Activated naive CD4-positive, alpha-beta T cell treated with anti-CD3 and anti-CD28 coated beads, Interleukin-2, amount 10 ng/mL, durations not matched to agents 7 days and 5 days (primary cell): ENCODE measurements at regions not wholly inside any gene's neighbourhood (a gene's known extent, or its start where the extent isn't known, plus 50 kb on each side); places are given as distances from the start of the nearest gene placed in this dataset.

Source experiments
- CTCF ChIA-PET: fragments of 350-600 bp; sonication (Branson Sonifier 250); formaldehyde crosslinking; loops from one replicate; lab custom pipeline; 2021; ENCODE audit warnings: antibody characterized with exemption; lab: Charles Lee
- DNase-seq: peaks from one replicate; pipeline ENCODE4 v3.0.0-alpha.2; 2020
- H3K27ac Mint-ChIP-seq: one replicate; pipeline ENCODE4 v1.8.0; 2021; ENCODE audit warnings: mild to moderate bottlenecking, moderate library complexity, mixed read lengths
- H3K27me3 Mint-ChIP-seq: one replicate; pipeline ENCODE4 v1.8.0; 2021; ENCODE audit warnings: mild to moderate bottlenecking, mixed read lengths
- H3K36me3 Mint-ChIP-seq: one replicate; pipeline ENCODE4 v1.8.0; 2021; ENCODE audit warnings: mixed read lengths
- H3K4me1 Mint-ChIP-seq: one replicate; pipeline ENCODE4 v1.8.0; 2021; ENCODE audit warnings: mixed read lengths
- H3K4me3 Mint-ChIP-seq: one replicate; pipeline ENCODE4 v1.8.0; 2021; ENCODE audit warnings: mild to moderate bottlenecking, moderate library complexity, mixed read lengths
- H3K9me3 Mint-ChIP-seq: one replicate; pipeline ENCODE4 v1.8.0; 2021; ENCODE audit warnings: mixed read lengths

GRCh38 chr12:127414636-127415035 lies 852.3 kb upstream of the TMEM132C start:
- no peak overlapping the region for H3K4me3 Mint-ChIP-seq
- H3K27ac Mint-ChIP-seq: no peak overlapping the region
- no peaks in the 10 kb centered on the region for H3K4me1 Mint-ChIP-seq
- H3K9me3 Mint-ChIP-seq: peaks cover 19% of the 10 kb centered on the region
- no peaks in the 10 kb centered on the region for H3K27me3 Mint-ChIP-seq
- CTCF ChIA-PET: no interaction called here
- DNase-seq: no peak
- no peaks in the 10 kb centered on the region for H3K36me3 Mint-ChIP-seq

DNA sequence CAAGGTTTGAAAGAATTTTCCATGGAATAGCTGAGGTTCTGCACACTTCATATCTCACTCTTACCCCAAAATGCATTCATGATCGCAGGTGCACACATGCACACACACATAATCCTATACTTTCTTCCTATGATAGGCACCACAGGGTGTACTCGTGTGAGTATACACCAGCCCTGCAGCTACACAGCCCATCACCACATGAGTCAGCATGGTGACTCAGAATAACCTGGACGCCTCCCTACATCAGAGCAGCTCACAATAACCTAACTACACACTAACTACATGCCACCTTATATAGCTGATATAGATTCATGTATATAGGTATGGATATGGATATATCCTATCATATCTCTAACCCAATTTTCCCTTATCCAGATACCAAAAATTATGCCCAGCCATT lies 850.2 kb upstream of the TMEM132C start:
- H3K27ac Mint-ChIP-seq: no peak overlapping the region
- CTCF ChIA-PET: no interaction called here
- peaks cover 20% of the 10 kb centered on the region for H3K9me3 Mint-ChIP-seq
- no peak overlapping the region for H3K4me3 Mint-ChIP-seq
- no peak for DNase-seq
- no peaks in the 10 kb centered on the region for H3K27me3 Mint-ChIP-seq
- H3K4me1 Mint-ChIP-seq: no peaks in the 10 kb centered on the region
- no peaks in the 10 kb centered on the region for H3K36me3 Mint-ChIP-seq

- no peaks in the 10 kb centered on the region for H3K27me3 Mint-ChIP-seq
- CTCF ChIA-PET: interaction anchor here (2.0 kb wide), 1 partner anchor 38 kb away, joined by 5 read pairs; no protein-coding TSS in a partner anchor
Observed at GRCh38 chr12:127419111-127419510, 847.9 kb upstream of the TMEM132C start.

DNA sequence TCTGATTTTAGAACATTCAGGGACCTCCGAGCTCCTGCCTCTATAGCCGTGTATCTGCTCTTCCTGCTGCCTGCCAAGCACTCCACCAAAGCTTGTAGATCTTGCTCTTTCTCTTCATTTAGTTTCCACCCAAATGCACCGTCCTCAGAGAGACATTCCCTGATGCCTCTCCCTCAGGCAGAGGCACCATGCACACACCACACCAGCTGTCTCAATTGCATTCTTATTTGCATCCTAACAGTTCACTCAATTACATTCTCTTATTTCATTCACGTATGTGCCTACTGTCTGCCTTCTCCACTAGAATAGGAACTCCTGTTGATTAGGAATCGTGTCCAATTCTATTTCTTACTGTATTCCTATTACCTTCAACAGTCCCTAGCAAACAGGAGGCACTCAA lies 845.4 kb upstream of the TMEM132C start:
- no peak for DNase-seq
- Mint-ChIP-seq H3K4me3 (no peak overlapping the region), H3K27ac (no peak overlapping the region), H3K36me3 (no peaks in the 10 kb centered on the region), H3K27me3 (peaks cover 3% of the 10 kb centered on the region), H3K9me3 (peaks cover 20% of the 10 kb centered on the region), H3K4me1 (no peaks in the 10 kb centered on the region)
- CTCF ChIA-PET: no interaction called here

More at GRCh38 chr12:127419111-127419510, 847.9 kb upstream of the TMEM132C start:
- Mint-ChIP-seq H3K4me3 (no peak overlapping the region), H3K9me3 (peaks cover 20% of the 10 kb centered on the region), H3K4me1 (no peaks in the 10 kb centered on the region), H3K27ac (no peak overlapping the region), H3K36me3 (no peaks in the 10 kb centered on the region)
- no peak for DNase-seq

- Mint-ChIP-seq H3K27ac (no peak overlapping the region), H3K9me3 (peaks cover 9% of the 10 kb centered on the region), H3K4me3 (no peak overlapping the region), H3K36me3 (no peaks in the 10 kb centered on the region), H3K4me1 (no peaks in the 10 kb centered on the region), H3K27me3 (peaks cover 3% of the 10 kb centered on the region)
- CTCF ChIA-PET: no interaction called here
- no peak for DNase-seq
Observed at GRCh38 chr12:127422935-127423566, 843.9 kb upstream of the TMEM132C start.

DNA sequence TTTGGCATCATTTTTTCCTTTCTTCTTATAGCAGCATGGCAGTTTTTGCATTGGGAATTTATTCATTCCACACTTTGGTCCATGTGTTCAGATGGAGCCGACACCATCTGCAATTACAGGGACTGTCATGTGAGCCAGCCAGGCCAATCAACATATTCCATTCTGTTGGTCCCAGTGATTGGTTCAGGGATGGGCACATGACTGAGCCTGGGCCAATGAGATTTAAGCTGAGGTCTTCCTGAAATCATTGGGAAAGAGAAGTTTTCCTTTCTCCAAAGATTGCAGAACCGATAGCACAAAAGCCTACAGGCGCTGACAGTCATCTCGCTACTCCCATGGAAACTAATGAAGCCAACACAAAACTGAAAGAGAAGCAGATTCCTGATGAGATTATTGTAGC lies 841.5 kb upstream of the TMEM132C start:
- Mint-ChIP-seq H3K27ac (no peak overlapping the region), H3K4me3 (no peak overlapping the region), H3K27me3 (peaks cover 3% of the 10 kb centered on the region), H3K9me3 (peaks cover 3% of the 10 kb centered on the region), H3K36me3 (no peaks in the 10 kb centered on the region), H3K4me1 (no peaks in the 10 kb centered on the region)
- CTCF ChIA-PET: no interaction called here
- DNase-seq: no peak

- no peak overlapping the region for H3K27ac Mint-ChIP-seq
- CTCF ChIA-PET: no interaction called here
- H3K27me3 Mint-ChIP-seq: peaks cover 3% of the 10 kb centered on the region
- H3K4me3 Mint-ChIP-seq: no peak overlapping the region
- no peaks in the 10 kb centered on the region for H3K36me3 Mint-ChIP-seq
- H3K4me1 Mint-ChIP-seq: no peaks in the 10 kb centered on the region
- no peak for DNase-seq
- no peaks in the 10 kb centered on the region for H3K9me3 Mint-ChIP-seq
Observed at GRCh38 chr12:127428420-127428819, 838.5 kb upstream of the TMEM132C start.

DNA sequence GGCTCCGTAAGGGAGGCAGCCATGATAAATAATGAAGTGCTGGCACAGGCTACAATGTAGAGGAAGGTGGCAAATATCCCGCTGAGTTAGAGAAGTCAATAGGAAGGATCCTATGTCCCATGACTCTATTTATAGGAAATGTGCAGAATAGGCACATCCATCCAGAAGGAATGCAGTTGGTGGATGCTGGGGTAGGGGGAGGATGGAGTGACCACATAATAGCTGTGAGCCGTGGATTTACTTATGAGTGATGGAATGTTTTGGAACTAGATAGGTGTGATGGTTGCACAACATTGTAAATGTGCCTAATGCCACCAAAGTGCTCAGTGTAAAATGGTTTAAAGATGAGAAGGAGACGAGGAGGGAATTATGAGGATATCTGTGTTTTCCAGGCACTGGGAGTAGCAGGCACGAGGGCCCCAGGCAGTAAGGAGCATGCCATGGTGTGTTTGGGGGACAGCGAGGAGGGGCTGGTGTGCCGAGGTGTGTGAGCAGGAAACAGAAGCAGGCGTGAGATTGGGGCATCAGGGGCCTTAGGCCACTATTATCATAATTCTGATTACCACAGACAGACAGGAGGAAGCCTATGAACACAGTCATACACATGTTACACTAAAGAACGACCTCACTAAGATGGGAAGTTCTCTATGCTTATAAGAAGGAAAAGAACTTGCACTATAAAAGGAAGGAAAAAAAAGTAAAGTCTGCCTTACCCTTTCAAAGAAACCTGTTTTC lies 837.3 kb upstream of the TMEM132C start:
- H3K4me3 Mint-ChIP-seq: no peak overlapping the region
- CTCF ChIA-PET: no interaction called here

GRCh38 chr12:127430401-127430800 lies 836.6 kb upstream of the TMEM132C start:
- no peaks in the 10 kb centered on the region for H3K4me1 Mint-ChIP-seq
- H3K9me3 Mint-ChIP-seq: no peaks in the 10 kb centered on the region
- CTCF ChIA-PET: no interaction called here
- no peak overlapping the region for H3K27ac Mint-ChIP-seq
- H3K36me3 Mint-ChIP-seq: no peaks in the 10 kb centered on the region
- H3K27me3 Mint-ChIP-seq: peaks cover 3% of the 10 kb centered on the region
- H3K4me3 Mint-ChIP-seq: no peak overlapping the region
- no peak for DNase-seq

More for the DNA sequence above, 837.3 kb upstream of the TMEM132C start:
- H3K9me3 Mint-ChIP-seq: no peaks in the 10 kb centered on the region
- no peak for DNase-seq
- H3K4me1 Mint-ChIP-seq: no peaks in the 10 kb centered on the region
- no peaks in the 10 kb centered on the region for H3K36me3 Mint-ChIP-seq
- H3K27me3 Mint-ChIP-seq: peaks cover 3% of the 10 kb centered on the region
- H3K27ac Mint-ChIP-seq: no peak overlapping the region

DNA sequence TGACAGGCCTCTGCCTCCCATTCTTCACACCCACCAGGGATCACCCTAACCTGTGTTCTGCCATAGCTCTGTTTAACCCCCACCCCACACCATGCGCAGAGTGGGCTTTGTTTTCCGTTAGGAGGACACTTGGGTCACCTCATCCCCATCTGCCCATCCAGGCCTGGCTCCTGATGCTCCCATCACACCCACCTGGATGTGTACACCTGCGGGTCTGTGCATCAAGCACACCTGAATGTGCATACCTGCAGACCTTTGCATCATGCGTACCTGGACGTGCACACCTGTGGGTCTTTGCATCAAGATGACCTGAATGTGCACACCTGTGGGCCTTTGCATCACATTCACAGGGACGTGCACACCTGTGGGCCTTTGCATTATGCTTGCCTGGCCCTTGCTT lies 835.8 kb upstream of the TMEM132C start:
- H3K36me3 Mint-ChIP-seq: no peaks in the 10 kb centered on the region
- no peak overlapping the region for H3K27ac Mint-ChIP-seq
- H3K9me3 Mint-ChIP-seq: no peaks in the 10 kb centered on the region
- CTCF ChIA-PET: no interaction called here
- no peak overlapping the region for H3K4me3 Mint-ChIP-seq
- no peak for DNase-seq
- H3K4me1 Mint-ChIP-seq: no peaks in the 10 kb centered on the region
- peaks cover under 1% of the 10 kb centered on the region for H3K27me3 Mint-ChIP-seq

DNA sequence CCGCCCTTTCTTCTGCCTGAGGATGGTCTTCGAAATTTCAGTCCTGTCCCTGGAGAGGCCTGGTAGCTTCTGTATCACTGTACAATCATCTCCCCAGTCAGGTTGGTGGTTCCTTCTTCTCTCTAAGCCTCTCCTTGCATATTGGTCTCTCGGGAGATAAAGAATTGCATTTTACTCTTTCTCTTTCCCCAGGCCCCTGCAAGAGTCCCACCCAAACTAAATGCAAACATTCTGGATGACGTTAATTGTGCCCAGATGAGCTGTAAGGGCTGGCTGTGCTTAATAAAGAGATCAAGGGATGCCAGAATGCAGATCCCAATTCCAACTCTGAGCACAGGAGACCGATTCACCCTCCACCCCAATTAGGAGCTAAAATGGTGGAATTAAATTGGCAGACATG lies 835.4 kb upstream of the TMEM132C start:
- H3K4me3 Mint-ChIP-seq: no peak overlapping the region
- no peaks in the 10 kb centered on the region for H3K9me3 Mint-ChIP-seq
- H3K4me1 Mint-ChIP-seq: no peaks in the 10 kb centered on the region
- H3K36me3 Mint-ChIP-seq: no peaks in the 10 kb centered on the region
- CTCF ChIA-PET: no interaction called here
- no peak for DNase-seq
- H3K27ac Mint-ChIP-seq: no peak overlapping the region
- no peaks in the 10 kb centered on the region for H3K27me3 Mint-ChIP-seq

DNA sequence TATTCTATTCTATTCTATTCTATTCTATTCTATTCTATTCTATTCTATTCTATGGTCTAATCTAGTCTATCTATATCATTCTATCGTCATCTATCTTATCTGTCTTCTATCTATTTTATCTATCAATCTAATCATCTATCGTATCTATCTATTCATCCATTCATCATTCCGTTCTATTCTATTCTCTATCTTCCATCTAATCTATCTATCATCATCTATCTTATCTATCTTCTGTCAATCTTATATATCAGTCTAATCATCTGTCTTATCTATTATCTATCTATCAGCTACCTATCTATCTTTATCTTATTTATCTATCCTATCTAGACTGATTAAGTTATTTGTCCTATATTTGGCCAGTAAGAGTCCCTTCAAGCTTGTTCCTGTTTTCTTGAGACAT lies 831.5 kb upstream of the TMEM132C start:
- H3K4me3 Mint-ChIP-seq: no peak overlapping the region
- no peaks in the 10 kb centered on the region for H3K27me3 Mint-ChIP-seq
- no peak overlapping the region for H3K27ac Mint-ChIP-seq
- no peaks in the 10 kb centered on the region for H3K4me1 Mint-ChIP-seq
- no peak for DNase-seq
- CTCF ChIA-PET: no interaction called here
- H3K36me3 Mint-ChIP-seq: no peaks in the 10 kb centered on the region
- peaks cover 14% of the 10 kb centered on the region for H3K9me3 Mint-ChIP-seq

DNA sequence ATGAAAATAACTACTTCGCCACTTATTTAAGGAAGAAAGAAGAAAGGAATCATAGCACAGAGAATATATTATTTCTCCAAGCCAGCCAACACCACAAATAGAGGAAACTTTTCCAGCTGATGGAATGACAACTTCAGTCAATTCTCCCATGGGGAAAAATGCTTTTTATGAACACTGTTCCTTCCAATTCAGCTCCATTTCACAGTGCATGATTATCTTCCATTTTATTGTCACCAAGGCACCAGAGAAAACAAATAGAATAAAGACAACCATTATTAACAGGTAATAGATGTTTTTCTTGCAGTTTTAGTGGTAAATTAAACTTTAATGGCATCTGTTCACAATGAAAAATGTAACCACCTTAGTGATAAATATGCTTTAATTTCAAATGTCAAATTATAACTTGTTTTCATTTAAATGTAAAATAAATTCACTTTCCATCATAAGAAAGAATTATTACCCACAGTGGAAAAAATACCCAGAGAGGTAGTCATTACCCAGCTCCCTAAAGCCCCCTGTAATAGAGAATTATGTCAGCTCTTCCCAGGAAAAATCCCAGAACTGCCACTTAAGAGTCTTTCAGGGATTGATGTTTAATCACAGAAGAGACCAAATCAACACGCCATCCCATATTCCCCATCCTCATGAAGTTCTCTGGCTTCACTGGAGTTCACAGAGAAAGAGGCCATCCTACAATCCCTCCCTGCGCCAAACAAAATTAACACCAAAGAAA lies 828.3 kb upstream of the TMEM132C start:
- Mint-ChIP-seq H3K4me1 (no peaks in the 10 kb centered on the region), H3K36me3 (no peaks in the 10 kb centered on the region)

GRCh38 chr12:127445581-127446139 lies 821.3 kb upstream of the TMEM132C start:
- H3K4me3 Mint-ChIP-seq: no peak overlapping the region
- no peak overlapping the region for H3K27ac Mint-ChIP-seq
- H3K36me3 Mint-ChIP-seq: no peaks in the 10 kb centered on the region
- no peaks in the 10 kb centered on the region for H3K27me3 Mint-ChIP-seq
- H3K4me1 Mint-ChIP-seq: no peaks in the 10 kb centered on the region
- peaks cover 3% of the 10 kb centered on the region for H3K9me3 Mint-ChIP-seq
- no peak for DNase-seq
- CTCF ChIA-PET: no interaction called here

More for the DNA sequence above, 828.3 kb upstream of the TMEM132C start:
- Mint-ChIP-seq H3K27ac (no peak overlapping the region), H3K27me3 (no peaks in the 10 kb centered on the region), H3K4me3 (no peak overlapping the region), H3K9me3 (peaks cover 16% of the 10 kb centered on the region)
- no peak for DNase-seq
- CTCF ChIA-PET: no interaction called here
